H1 (cell line): ENCODE measurements at regions not wholly inside any gene's neighbourhood (a gene's known extent, or its start where the extent isn't known, plus 50 kb on each side); places are given as distances from the start of the nearest gene placed in this dataset.

Experiments
- CTCF ChIA-PET: fragments of 300-600 bp; sonication (Branson Sonifier 250); formaldehyde crosslinking; loops from one replicate; lab custom pipeline; 2021; ENCODE audit not compliant: partially characterized antibody; lab: Charles Lee
- POLR2A ChIA-PET: fragments of 300-600 bp; sonication (Branson Sonifier 250); formaldehyde crosslinking; loops from one replicate; lab custom pipeline; 2021; ENCODE audit warnings: inconsistent platforms; ENCODE audit not compliant: partially characterized antibody; lab: Charles Lee
- DNase-seq, 2 experiments: peaks; one replicate each; pipeline versions ENCODE4 v3.0.0 to v3.0.0-alpha.2; 2010 to 2022; ENCODE audit warnings: low spot score in 2 of 2, low read depth in 1 of 2, mixed read lengths in 1 of 2
- FAIRE-seq: peaks from 2 replicates; lab custom pipeline; 2011; peaks lifted over from hg19 to GRCh38; lab: Jason Lieb, UNC
- H2AFZ ChIP-seq: 2 replicates; pipeline ENCODE4 v1.8.1; 2012; ENCODE audit warnings: low read length, inconsistent platforms
- H2AK5ac ChIP-seq: 2 replicates; pipeline ENCODE4 v1.6.1; 2013; ENCODE audit warnings: low read depth, low read length
- H2BK120ac ChIP-seq: replicated peaks from 2 replicates; pipeline ENCODE3; 2013; ENCODE audit warnings: low read depth, low read length, inconsistent platforms
- H2BK12ac ChIP-seq: 2 replicates; pipeline ENCODE4 v1.6.1; 2013; ENCODE audit warnings: low read depth, low read length
- H2BK15ac ChIP-seq: 2 replicates; pipeline ENCODE4 v1.6.1; 2013; ENCODE audit warnings: low read length
- H2BK20ac ChIP-seq: 2 replicates; pipeline ENCODE4 v1.6.1; 2013; ENCODE audit warnings: low read length
- H2BK5ac ChIP-seq: 2 replicates; pipeline ENCODE4 v1.6.1; 2013; ENCODE audit warnings: low read depth, low read length
- H3K14ac ChIP-seq: 2 replicates; pipeline ENCODE4 v1.6.1; 2013; ENCODE audit warnings: inconsistent platforms; ENCODE audit not compliant: insufficient read length
- H3K18ac ChIP-seq: 2 replicates; pipeline ENCODE4 v1.6.1; 2013; ENCODE audit warnings: low read length; ENCODE audit errors: extremely low read depth
- H3K23ac ChIP-seq: 2 replicates; pipeline ENCODE4 v1.6.1; 2013; ENCODE audit warnings: inconsistent platforms; ENCODE audit not compliant: insufficient read length
- H3K23me2 ChIP-seq: 2 replicates; pipeline ENCODE4 v1.6.1; 2013; ENCODE audit warnings: low read depth, low read length
- H3K27ac ChIP-seq: 2 replicates; pipeline ENCODE4 v1.6.1; 2011; ENCODE audit warnings: low read depth, low read length, inconsistent platforms
- H3K27me3 ChIP-seq, 4 experiments: replicated peaks in 1 of 4; 1 replicate in 1 of 4; 2 replicates in 3 of 4; pipeline versions ENCODE4 v1.6.1 to v1.8.1; 2011 to 2013; ENCODE audit warnings: low read length in 3 of 4, mild to moderate bottlenecking in 3 of 4, inconsistent platforms in 2 of 4, mixed read lengths in 2 of 4, moderate library complexity in 1 of 4; ENCODE audit not compliant: control insufficient read depth in 3 of 4, insufficient read depth in 3 of 4; ENCODE audit errors: extremely low read depth in 1 of 4
- H3K36me3 ChIP-seq, 4 experiments: 2 replicates each; pipeline versions ENCODE4 v1.6.1 to v1.8.1; 2011 to 2013; ENCODE audit warnings: mild to moderate bottlenecking in 4 of 4, low read length in 3 of 4, moderate library complexity in 2 of 4, control low read depth in 1 of 4, inconsistent platforms in 1 of 4; ENCODE audit not compliant: insufficient read depth in 4 of 4, control insufficient read depth in 2 of 4
- H3K4ac ChIP-seq: replicated peaks from 2 replicates; pipeline ENCODE3; 2013; ENCODE audit warnings: low read length, low read depth, mixed read lengths, inconsistent platforms; ENCODE audit not compliant: insufficient read length
- H3K4me1 ChIP-seq, 4 experiments: replicated peaks in 1 of 4; 1 replicate in 1 of 4; 2 replicates in 3 of 4; pipeline versions ENCODE4 v1.6.1 to v1.8.1; 2011 to 2013; ENCODE audit warnings: low read length in 3 of 4, inconsistent platforms in 2 of 4, mixed read lengths in 1 of 4; ENCODE audit not compliant: insufficient read depth in 4 of 4, control insufficient read depth in 3 of 4
- H3K4me2 ChIP-seq, 2 experiments: 2 replicates each; pipeline versions ENCODE4 v1.6.1 to v1.8.1; 2011 to 2013; ENCODE audit warnings: low read depth in 2 of 2, low read length in 2 of 2, control low read depth in 1 of 2, inconsistent platforms in 1 of 2, mild to moderate bottlenecking in 1 of 2; ENCODE audit not compliant: insufficient read depth in 1 of 2
- H3K4me3 ChIP-seq, 4 experiments: fragments of 200-600, 300-600 bp in 1 of 4; sonication (generic), shearing (Covaris generic), sonication (Bioruptor Twin) in 1 of 4; 2 replicates each; pipeline versions ENCODE4 v1.5.1 to v1.8.1; 2011 to 2016; ENCODE audit warnings: low read length in 4 of 4, low read depth in 3 of 4, control low read depth in 2 of 4, inconsistent platforms in 2 of 4, mild to moderate bottlenecking in 2 of 4, mixed read lengths in 1 of 4, moderate library complexity in 1 of 4; ENCODE audit not compliant: insufficient read depth in 2 of 4; ENCODE audit errors: extremely low read depth in 1 of 4
- H3K56ac ChIP-seq: replicated peaks from 2 replicates; pipeline ENCODE3; 2013; ENCODE audit warnings: low read depth, mild to moderate bottlenecking, mixed read lengths, low read length, inconsistent platforms; ENCODE audit not compliant: insufficient read length
- H3K79me1 ChIP-seq: 2 replicates; pipeline ENCODE4 v1.6.1; 2013; ENCODE audit warnings: low read depth, low read length, control low read depth
- H3K79me2 ChIP-seq, 2 experiments: 2 replicates each; pipeline versions ENCODE4 v1.6.1 to v1.8.1; 2012 to 2013; ENCODE audit warnings: low read length in 2 of 2, mild to moderate bottlenecking in 2 of 2, inconsistent platforms in 1 of 2; ENCODE audit not compliant: insufficient read depth in 2 of 2, control insufficient read depth in 1 of 2
- H3K9ac ChIP-seq, 4 experiments: replicated peaks in 1 of 4; 1 replicate in 1 of 4; 2 replicates in 3 of 4; pipeline versions ENCODE4 v1.6.1 to v1.8.1; 2011 to 2013; ENCODE audit warnings: low read depth in 3 of 4, low read length in 3 of 4, control low read depth in 2 of 4, mild to moderate bottlenecking in 2 of 4, moderate library complexity in 2 of 4, inconsistent platforms in 1 of 4; ENCODE audit errors: extremely low read depth in 1 of 4
- H3K9me3 ChIP-seq, 2 experiments: 2 replicates each; pipeline versions ENCODE4 v1.6.1 to v1.8.1; 2012 to 2013; ENCODE audit warnings: mild to moderate bottlenecking in 2 of 2, moderate library complexity in 2 of 2, control low read depth in 1 of 2, inconsistent platforms in 1 of 2, low read depth in 1 of 2, low read length in 1 of 2, mixed read lengths in 1 of 2; ENCODE audit not compliant: insufficient read depth in 2 of 2
- H4K20me1 ChIP-seq, 2 experiments: replicated peaks in 1 of 2; 2 replicates each; pipeline versions ENCODE3 to v1.8.1; 2011 to 2013; ENCODE audit warnings: inconsistent platforms in 2 of 2, low read length in 2 of 2, mild to moderate bottlenecking in 1 of 2; ENCODE audit not compliant: insufficient read depth in 2 of 2, control insufficient read depth in 1 of 2
- H4K5ac ChIP-seq: 2 replicates; pipeline ENCODE4 v1.6.1; 2013; ENCODE audit warnings: low read length, low read depth, mixed read lengths, inconsistent platforms; ENCODE audit not compliant: insufficient read length
- H4K8ac ChIP-seq: 2 replicates; pipeline ENCODE4 v1.8.0; 2013; ENCODE audit warnings: mild to moderate bottlenecking, moderate library complexity, low read length, inconsistent platforms; ENCODE audit not compliant: insufficient read depth; ENCODE audit errors: extremely low read depth
- H4K91ac ChIP-seq: replicated peaks from 2 replicates; pipeline ENCODE3; 2013; ENCODE audit warnings: low read length, mixed read lengths, inconsistent platforms; ENCODE audit not compliant: insufficient read length
- CBX5 ChIP-seq: fragments of 300-800, 300-1000 bp; sonication (generic); IDR thresholded peaks from 2 replicates; pipeline ENCODE4 v1.7.1; 2016; ENCODE audit warnings: antibody characterized with exemption, low read length, low read depth
- JUN ChIP-seq: IDR thresholded peaks from 2 replicates; pipeline ENCODE4 v1.6.1; 2011; ENCODE audit warnings: low read depth, mild to moderate bottlenecking, improper control_type of control experiment, low read length
- NANOG ChIP-seq: IDR thresholded peaks from 2 replicates; pipeline ENCODE4 v1.6.1; 2011; ENCODE audit warnings: low read length, low read depth, mild to moderate bottlenecking, inconsistent platforms; ENCODE audit not compliant: insufficient read depth, poor library complexity, severe bottlenecking
- POLR2AphosphoS5 ChIP-seq: IDR thresholded peaks from 2 replicates; pipeline ENCODE4 v1.6.1; 2011; ENCODE audit warnings: low read depth, low read length
- SIRT6 ChIP-seq: IDR thresholded peaks from one replicate; pipeline ENCODE4 v1.7.1; 2012; ENCODE audit warnings: low read length, inconsistent platforms
- TAF1 ChIP-seq: IDR thresholded peaks from 2 replicates; pipeline ENCODE4 v1.6.1; 2011; ENCODE audit warnings: mild to moderate bottlenecking, low read depth, low read length
- WGBS, 2 experiments: shearing (Covaris generic) in 1 of 2; methylation state at CpG; one replicate each; pipeline versions ENCODE4 v1.1.6 to v1.1.7; 2013 to 2015; ENCODE audit warnings: low lambda C conversion rate in 2 of 2, mixed read lengths in 2 of 2, inconsistent platforms in 1 of 2, low coverage in 1 of 2, missing lambda C conversion rate in 1 of 2; ENCODE audit not compliant: insufficient replicate concordance in 2 of 2, insufficient coverage in 1 of 2, insufficient read length in 1 of 2; ENCODE audit errors: extremely low coverage in 1 of 2, missing lambda C conversion rate in 1 of 2; 5-methylcytosine and 5-hydroxymethylcytosine counted together

DNA sequence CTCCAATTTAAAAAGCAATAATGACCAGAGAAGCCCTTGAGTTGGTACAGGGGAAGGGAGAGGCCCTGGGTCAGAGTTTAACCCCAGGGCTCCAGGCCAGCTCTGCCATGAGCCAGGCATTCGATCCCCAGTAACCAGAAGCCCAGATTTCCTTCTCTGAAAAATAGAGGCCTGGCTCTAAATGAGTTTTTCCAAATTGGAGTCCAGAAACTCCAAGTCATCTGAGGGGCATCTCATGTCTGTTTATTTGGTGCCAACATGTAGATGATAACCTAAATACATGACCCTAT lies 381.9 kb downstream of the CTTN start:
- Histone ChIP-seq H3K23ac (no peak overlapping the region), H3K4me1 (no peaks in the 10 kb centered on the region), H3K4me3 (no peak overlapping the region), H3K27me3 (no peaks in the 10 kb centered on the region), H3K4me2 (no peak overlapping the region), H3K79me2 (no peaks in the 10 kb centered on the region), H3K4ac (no peak overlapping the region), H3K36me3 (0 out of 8 replicates have a peak, but pooled peaks cover 0 to 4% (median 0%) of the 10 kb centered on the region in 4 experiments), H4K8ac (no peak overlapping the region), H3K56ac (no peak overlapping the region), H4K91ac (no peak overlapping the region), H3K27ac (no peak overlapping the region), H3K18ac (no peak overlapping the region), H2BK15ac (no peak overlapping the region), H2BK20ac (no peak overlapping the region), H3K79me1 (no peaks in the 10 kb centered on the region; the same call in 1 of the 2 replicates), H3K9ac (no peak overlapping the region), H3K14ac (no peak overlapping the region), H3K9me3 (no peaks in the 10 kb centered on the region), H3K23me2 (peaks cover 10% of the 10 kb centered on the region; the same call in 1 of the 2 replicates), H2BK5ac (no peak overlapping the region), H4K5ac (no peak overlapping the region), H2BK12ac (no peak overlapping the region), H2BK120ac (no peak overlapping the region), H2AK5ac (no peak overlapping the region), H4K20me1 (peaks cover 0 to 7% of the 10 kb centered on the region in 2 experiments), H2AFZ (no peak overlapping the region)
- POLR2A ChIA-PET = interaction anchor here (1.5 to 2.0 kb wide), 2 partner anchors 9 to 11 kb away, joined by 3 to 5 read pairs; no protein-coding TSS in a partner anchor
- CTCF ChIA-PET = interaction anchor here (1.0 kb wide), 1 partner anchor 11 kb away, joined by 3 read pairs; no protein-coding TSS in a partner anchor
- 87% methylated on average over 1 of the region's 1 CpG; no CpG with 5 or more reads in 1 of the 2 experiments for WGBS, 2 experiments
- DNase-seq (no peak), FAIRE-seq (no peak)
- TF ChIP-seq JUN (no peak), NANOG (no peak), CBX5 (no peak), TAF1 (no peak), SIRT6 (no peak), POLR2AphosphoS5 (no peak)
